ENCODE measurements at regions not wholly inside any gene's neighbourhood (a gene's known extent, or its start where the extent isn't known, plus 50 kb on each side); places are given as distances from the start of the nearest gene placed in this dataset.

GRCh38 chr3:43206632-43207031, 79.7 kb upstream of the SNRK start:
- no peak for DNase-seq

- DNase-seq: no peak
These were observed 80.2 kb upstream of the SNRK start for GRCh38 chr3:43206105-43206504.

- DNase-seq: no peak
These were observed 83.3 kb upstream of the SNRK start for GRCh38 chr3:43203022-43203421.

GRCh38 chr3:43201581-43201980, 84.8 kb upstream of the SNRK start:
- DNase-seq: no peak

GRCh38 chr3:43199645-43200306, 86.6 kb upstream of the SNRK start:
- no peak for DNase-seq

- DNase-seq: no peak
These were observed 87.3 kb upstream of the SNRK start for GRCh38 chr3:43198791-43199644.

- DNase-seq: no peak
These were observed 88.0 kb upstream of the SNRK start for GRCh38 chr3:43198301-43198700.

GRCh38 chr3:43197181-43197580, 89.2 kb upstream of the SNRK start:
- DNase-seq: no peak

GRCh38 chr3:43196721-43197120, 89.6 kb upstream of the SNRK start:
- no peak for DNase-seq

GRCh38 chr3:43195115-43195498, 89.2 kb upstream of the POMGNT2 start:
- no peak for DNase-seq

GRCh38 chr3:43194490-43195114, 88.7 kb upstream of the POMGNT2 start:
- DNase-seq: no peak

GRCh38 chr3:43194069-43194468, 88.2 kb upstream of the POMGNT2 start:
- no peak for DNase-seq

- no peak for DNase-seq
These were observed 86.1 kb upstream of the POMGNT2 start for GRCh38 chr3:43192028-43192427.

- DNase-seq: no peak
These were observed 85.2 kb upstream of the POMGNT2 start for GRCh38 chr3:43191116-43191515.

- no peak for DNase-seq
These were observed 84.8 kb upstream of the POMGNT2 start for GRCh38 chr3:43190670-43191069.

GRCh38 chr3:43187836-43188479, 82.1 kb upstream of the POMGNT2 start:
- no peak for DNase-seq

- no peak for DNase-seq
These were observed 80.1 kb upstream of the POMGNT2 start for GRCh38 chr3:43185983-43186314.

GRCh38 chr3:43185274-43185982, 79.5 kb upstream of the POMGNT2 start:
- DNase-seq: no peak

- no peak for DNase-seq
These were observed 77.6 kb upstream of the POMGNT2 start for GRCh38 chr3:43183456-43183855.

GRCh38 chr3:43181202-43181821, 75.4 kb upstream of the POMGNT2 start:
- DNase-seq: no peak

GRCh38 chr3:43180694-43181093, 74.8 kb upstream of the POMGNT2 start:
- no peak for DNase-seq

- DNase-seq: no peak
These were observed 74.1 kb upstream of the POMGNT2 start for GRCh38 chr3:43180027-43180426.
